IMR-90 (cell line): ENCODE measurements at regions not wholly inside any gene's neighbourhood (a gene's known extent, or its start where the extent isn't known, plus 50 kb on each side); places are given as distances from the start of the nearest gene placed in this dataset.

ENCODE experiments used
- ATAC-seq: fragments of 200-7000 bp; cut with Tn5 transposase; 2 replicates; pipeline ENCODE4 v1.9.1; 2020; ENCODE audit warnings: low read depth, mild to moderate bottlenecking, moderate library complexity
- BruUV-seq: library from RNA; stranded (reverse); fragments of 400-500 nt; replicated peaks from 2 replicates; lab custom pipeline; 2021; lab: Mats Ljungman, UMichigan
- CTCF ChIA-PET: fragments of 300-600 bp; formaldehyde crosslinking; extraction: SDS; loops from one replicate; lab custom pipeline; 2021; ENCODE audit warnings: antibody characterized with exemption; lab: Yijun Ruan, JAX
- POLR2A ChIA-PET: fragments of 300-600 bp; sonication (Branson Sonifier 250); formaldehyde crosslinking; loops from one replicate; lab custom pipeline; 2022; ENCODE audit warnings: antibody characterized with exemption; ENCODE audit not compliant: unreplicated experiment; lab: Charles Lee
- DNase-seq: peaks from one replicate; pipeline ENCODE4 v3.0.0; 2013
- H2AFZ ChIP-seq: replicated peaks from 2 replicates; pipeline ENCODE3; 2013; ENCODE audit warnings: low read length, mild to moderate bottlenecking; ENCODE audit not compliant: poor library complexity
- H2AK5ac ChIP-seq: 2 replicates; pipeline ENCODE4 v1.6.1; 2013; ENCODE audit warnings: low read depth, low read length, inconsistent platforms
- H2AK9ac ChIP-seq: replicated peaks from 2 replicates; pipeline ENCODE3; 2013; ENCODE audit warnings: mild to moderate bottlenecking, low read depth, low read length, moderate library complexity; ENCODE audit not compliant: poor library complexity
- H2BK120ac ChIP-seq: 2 replicates; pipeline ENCODE4 v1.6.1; 2013; ENCODE audit warnings: low read depth, low read length, inconsistent platforms
- H2BK15ac ChIP-seq: 3 replicates; pipeline ENCODE4 v1.6.1; 2013; ENCODE audit warnings: low read depth, low read length, inconsistent platforms
- H2BK20ac ChIP-seq: 2 replicates; pipeline ENCODE4 v1.6.1; 2013; ENCODE audit warnings: low read depth, mild to moderate bottlenecking, inconsistent platforms, low read length, moderate library complexity
- H2BK5ac ChIP-seq: 2 replicates; pipeline ENCODE4 v1.6.1; 2013; ENCODE audit warnings: mild to moderate bottlenecking, low read depth, low read length, inconsistent platforms; ENCODE audit not compliant: poor library complexity, severe bottlenecking
- H3K14ac ChIP-seq: replicated peaks from 2 replicates; pipeline ENCODE4 v1.6.1; 2013; ENCODE audit warnings: low read depth, low read length, inconsistent platforms
- H3K18ac ChIP-seq: 2 replicates; pipeline ENCODE4 v1.6.1; 2013; ENCODE audit warnings: low read depth, low read length, control low read depth
- H3K23ac ChIP-seq: 2 replicates; pipeline ENCODE4 v1.6.1; 2013; ENCODE audit warnings: low read depth, low read length, inconsistent platforms
- H3K27ac ChIP-seq: 2 replicates; pipeline ENCODE4 v1.5.1; 2013; ENCODE audit warnings: mild to moderate bottlenecking, control low read depth, low read length; ENCODE audit not compliant: insufficient read depth
- H3K27me3 ChIP-seq: 2 replicates; pipeline ENCODE4 v1.6.1; 2013; ENCODE audit warnings: low read length; ENCODE audit not compliant: control insufficient read depth, insufficient read depth
- H3K36me3 ChIP-seq: 2 replicates; pipeline ENCODE4 v1.6.1; 2013; ENCODE audit warnings: low read length, mixed read lengths; ENCODE audit not compliant: control insufficient read depth, insufficient read depth
- H3K4ac ChIP-seq: 2 replicates; pipeline ENCODE4 v1.6.1; 2013; ENCODE audit warnings: low read depth, low read length, inconsistent platforms
- H3K4me1 ChIP-seq: 2 replicates; pipeline ENCODE4 v1.6.1; 2013; ENCODE audit warnings: low read length, mixed read lengths; ENCODE audit not compliant: control insufficient read depth, insufficient read depth
- H3K4me2 ChIP-seq: 2 replicates; pipeline ENCODE4 v1.6.1; 2013; ENCODE audit warnings: low read depth, mild to moderate bottlenecking, control low read depth, low read length, moderate library complexity
- H3K4me3 ChIP-seq: 2 replicates; pipeline ENCODE4 v1.5.1; 2013; ENCODE audit warnings: low read depth, mild to moderate bottlenecking, control low read depth, low read length, moderate library complexity; ENCODE audit not compliant: insufficient read depth
- H3K56ac ChIP-seq: 2 replicates; pipeline ENCODE4 v1.6.1; 2013; ENCODE audit warnings: low read length, inconsistent platforms; ENCODE audit not compliant: insufficient read depth; ENCODE audit errors: extremely low read depth
- H3K79me1 ChIP-seq, 2 experiments: 2 replicates each; pipeline ENCODE4 v1.6.1; 2013; ENCODE audit warnings: low read length in 2 of 2, inconsistent platforms in 1 of 2, low read depth in 1 of 2
- H3K9ac ChIP-seq: 2 replicates; pipeline ENCODE4 v1.6.1; 2013; ENCODE audit warnings: low read depth, low read length, control low read depth
- H3K9me1 ChIP-seq: 2 replicates; pipeline ENCODE4 v1.6.1; 2013; ENCODE audit warnings: low read length, inconsistent platforms; ENCODE audit not compliant: insufficient read depth
- H3K9me3 ChIP-seq: 2 replicates; pipeline ENCODE4 v1.6.1; 2013; ENCODE audit warnings: low read length; ENCODE audit not compliant: control insufficient read depth, insufficient read depth
- H4K20me1 ChIP-seq: 2 replicates; pipeline ENCODE4 v1.6.1; 2013; ENCODE audit warnings: low read length, inconsistent platforms; ENCODE audit not compliant: insufficient read depth
- H4K5ac ChIP-seq: 2 replicates; pipeline ENCODE4 v1.6.1; 2013; ENCODE audit warnings: mild to moderate bottlenecking, low read depth, low read length, control low read depth
- H4K8ac ChIP-seq, 2 experiments: 2 replicates each; pipeline ENCODE4 v1.6.1; 2013; ENCODE audit warnings: low read depth in 2 of 2, low read length in 2 of 2, control low read depth in 1 of 2, inconsistent platforms in 1 of 2
- H4K91ac ChIP-seq: 2 replicates; pipeline ENCODE4 v1.6.1; 2013; ENCODE audit warnings: low read depth, low read length, inconsistent platforms; ENCODE audit not compliant: insufficient read depth
- FOS ChIP-seq: fragments of 150-350 bp; IDR thresholded peaks from 2 replicates; pipeline ENCODE4 v1.6.1; 2016; ENCODE audit warnings: low read depth, low read length
- MAFK ChIP-seq: IDR thresholded peaks from 2 replicates; pipeline ENCODE4 v1.6.1; 2012; ENCODE audit warnings: low read depth, low read length, improper control_type of control experiment
- WGBS, 2 experiments: methylation state at CpG; one replicate each; pipeline versions ENCODE4 v1.1.5 to v1.1.7; 2013; ENCODE audit warnings: missing lambda C conversion rate in 2 of 2; ENCODE audit not compliant: insufficient read length in 1 of 2; ENCODE audit errors: extremely low coverage in 2 of 2; 5-methylcytosine and 5-hydroxymethylcytosine counted together
- dilution Hi-C: fragments of 300-500 bp; cut with HindIII; formaldehyde crosslinking; loops from one replicate; pipeline ENCODE4 v1.14.3; 2018; ENCODE audit warnings: low sequenced_read_pairs; ENCODE audit not compliant: unreplicated experiment
- in situ Hi-C: fragments of 300-500 bp; cut with MboI; formaldehyde crosslinking; loops from 3 replicates; pipeline ENCODE4 v1.14.3; 2019; ENCODE audit warnings: low sequenced_read_pairs, inconsistent platforms, mixed read lengths
- intact Hi-C: fragments of 100-400 bp; cut with micrococcal nuclease; formaldehyde crosslinking; loops from 2 replicates; pipeline ENCODE4 v1.10.0; 2022
- TF ChIP-seq, protein P1 (sequence below): fragments of 150-350 bp; IDR thresholded peaks from 2 replicates; pipeline ENCODE4 v1.6.1; 2016; ENCODE audit warnings: low read depth, mild to moderate bottlenecking, low read length, moderate library complexity, borderline replicate concordance
- TF ChIP-seq, protein P2 (sequence below): conservative IDR thresholded peaks from 2 replicates; pipeline ENCODE4 v1.5.1; 2012; ENCODE audit warnings: mild to moderate bottlenecking, low read depth, low read length, improper control_type of control experiment
- TF ChIP-seq, protein P3 (sequence below): fragments of 150-350 bp; IDR thresholded peaks from 2 replicates; pipeline ENCODE4 v1.6.1; 2017; ENCODE audit warnings: mild to moderate bottlenecking, antibody characterized with exemption, low read length, low read depth

DNA sequence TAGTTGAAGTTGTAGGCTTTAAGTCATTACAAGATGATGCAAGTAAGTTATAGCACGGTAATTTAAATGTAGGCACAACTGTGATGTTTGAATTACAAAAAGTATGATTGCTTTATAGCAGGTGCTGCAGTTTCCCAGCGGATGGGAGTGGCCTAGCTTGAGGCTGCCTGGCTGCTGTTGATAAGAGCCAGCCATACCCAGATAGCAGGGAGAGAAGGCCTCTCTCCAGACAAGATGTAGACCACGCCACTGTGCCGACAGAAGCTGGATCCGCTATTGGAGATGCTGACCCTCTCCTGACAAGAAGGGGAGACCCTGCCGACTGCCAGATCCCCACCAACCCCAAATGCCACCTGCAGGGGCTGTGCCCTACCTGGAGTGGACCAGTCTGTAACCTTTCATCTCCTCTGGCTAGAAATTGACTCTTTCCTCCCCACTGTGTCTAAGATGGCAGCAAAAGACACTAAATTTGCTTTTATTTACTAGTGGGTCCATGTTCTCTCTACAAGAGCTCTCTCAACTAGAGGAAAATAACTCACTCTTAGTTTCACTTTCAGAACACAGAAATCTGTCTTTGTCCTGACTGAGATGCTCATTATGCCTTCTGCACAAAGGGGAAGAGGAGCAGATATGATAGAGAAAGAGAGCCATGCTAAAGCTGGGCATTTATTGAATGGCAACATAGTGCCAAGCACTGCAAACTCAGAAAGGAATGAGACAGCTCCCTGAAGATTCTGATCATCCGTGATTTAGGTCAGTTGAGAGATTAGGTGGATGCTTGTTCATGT is 127.9 kb downstream of the URB2 start:
- H3K36me3 ChIP-seq: no peaks in the 10 kb centered on the region
- no peak for TF ChIP-seq MAFK
- TF ChIP-seq, protein P1, sequence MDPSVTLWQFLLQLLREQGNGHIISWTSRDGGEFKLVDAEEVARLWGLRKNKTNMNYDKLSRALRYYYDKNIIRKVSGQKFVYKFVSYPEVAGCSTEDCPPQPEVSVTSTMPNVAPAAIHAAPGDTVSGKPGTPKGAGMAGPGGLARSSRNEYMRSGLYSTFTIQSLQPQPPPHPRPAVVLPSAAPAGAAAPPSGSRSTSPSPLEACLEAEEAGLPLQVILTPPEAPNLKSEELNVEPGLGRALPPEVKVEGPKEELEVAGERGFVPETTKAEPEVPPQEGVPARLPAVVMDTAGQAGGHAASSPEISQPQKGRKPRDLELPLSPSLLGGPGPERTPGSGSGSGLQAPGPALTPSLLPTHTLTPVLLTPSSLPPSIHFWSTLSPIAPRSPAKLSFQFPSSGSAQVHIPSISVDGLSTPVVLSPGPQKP: no peak
- TF ChIP-seq, protein P2, sequence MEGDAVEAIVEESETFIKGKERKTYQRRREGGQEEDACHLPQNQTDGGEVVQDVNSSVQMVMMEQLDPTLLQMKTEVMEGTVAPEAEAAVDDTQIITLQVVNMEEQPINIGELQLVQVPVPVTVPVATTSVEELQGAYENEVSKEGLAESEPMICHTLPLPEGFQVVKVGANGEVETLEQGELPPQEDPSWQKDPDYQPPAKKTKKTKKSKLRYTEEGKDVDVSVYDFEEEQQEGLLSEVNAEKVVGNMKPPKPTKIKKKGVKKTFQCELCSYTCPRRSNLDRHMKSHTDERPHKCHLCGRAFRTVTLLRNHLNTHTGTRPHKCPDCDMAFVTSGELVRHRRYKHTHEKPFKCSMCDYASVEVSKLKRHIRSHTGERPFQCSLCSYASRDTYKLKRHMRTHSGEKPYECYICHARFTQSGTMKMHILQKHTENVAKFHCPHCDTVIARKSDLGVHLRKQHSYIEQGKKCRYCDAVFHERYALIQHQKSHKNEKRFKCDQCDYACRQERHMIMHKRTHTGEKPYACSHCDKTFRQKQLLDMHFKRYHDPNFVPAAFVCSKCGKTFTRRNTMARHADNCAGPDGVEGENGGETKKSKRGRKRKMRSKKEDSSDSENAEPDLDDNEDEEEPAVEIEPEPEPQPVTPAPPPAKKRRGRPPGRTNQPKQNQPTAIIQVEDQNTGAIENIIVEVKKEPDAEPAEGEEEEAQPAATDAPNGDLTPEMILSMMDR: no peak
- no peak for TF ChIP-seq FOS
- TF ChIP-seq, protein P3, sequence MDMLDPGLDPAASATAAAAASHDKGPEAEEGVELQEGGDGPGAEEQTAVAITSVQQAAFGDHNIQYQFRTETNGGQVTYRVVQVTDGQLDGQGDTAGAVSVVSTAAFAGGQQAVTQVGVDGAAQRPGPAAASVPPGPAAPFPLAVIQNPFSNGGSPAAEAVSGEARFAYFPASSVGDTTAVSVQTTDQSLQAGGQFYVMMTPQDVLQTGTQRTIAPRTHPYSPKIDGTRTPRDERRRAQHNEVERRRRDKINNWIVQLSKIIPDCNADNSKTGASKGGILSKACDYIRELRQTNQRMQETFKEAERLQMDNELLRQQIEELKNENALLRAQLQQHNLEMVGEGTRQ: no peak
- ATAC-seq (no peak), DNase-seq (no peak)
- H4K5ac ChIP-seq: no peak overlapping the region
- intact Hi-C loops: no loop called here
- H4K91ac ChIP-seq: no peak overlapping the region
- H3K4me2 ChIP-seq: no peak overlapping the region
- no peak overlapping the region for H3K18ac ChIP-seq
- no peak overlapping the region for H3K27ac ChIP-seq
- no peak overlapping the region for H3K4ac ChIP-seq
- WGBS, 2 experiments: 60% methylated on average over 1 of the region's 7 CpGs; no CpG with 5 or more reads in 1 of the 2 experiments
- dilution Hi-C loops: no loop called here
- POLR2A ChIA-PET: no interaction called here
- no peak overlapping the region for H3K4me3 ChIP-seq
- no peak overlapping the region for H2BK5ac ChIP-seq
- in situ Hi-C loops: no loop called here
- no peaks in the 10 kb centered on the region for H4K20me1 ChIP-seq
- BruUV-seq: no TSS peak
- H2AFZ ChIP-seq: no peak overlapping the region
- no peak overlapping the region for H3K9ac ChIP-seq
- H3K27me3 ChIP-seq: no peaks in the 10 kb centered on the region
- no peaks in the 10 kb centered on the region for H3K4me1 ChIP-seq
- no peak overlapping the region for H3K56ac ChIP-seq
- H3K23ac ChIP-seq: no peak overlapping the region
- no peak overlapping the region for H3K14ac ChIP-seq
- H3K9me3 ChIP-seq: peaks cover 2% of the 10 kb centered on the region; the same call in 1 of the 2 replicates
- no peak overlapping the region for H2AK9ac ChIP-seq
- H3K9me1 ChIP-seq: no peaks in the 10 kb centered on the region
- CTCF ChIA-PET: no interaction called here
- H2AK5ac ChIP-seq: no peak overlapping the region
- H2BK120ac ChIP-seq: no peak overlapping the region
- H2BK20ac ChIP-seq: no peak overlapping the region
- H3K79me1 ChIP-seq: no peaks in the 10 kb centered on the region
- no peak overlapping the region for H4K8ac ChIP-seq
- H2BK15ac ChIP-seq: no peak overlapping the region
